GM23338 (cell line): ENCODE measurements at regions not wholly inside any gene's neighbourhood (a gene's known extent, or its start where the extent isn't known, plus 50 kb on each side); places are given as distances from the start of the nearest gene placed in this dataset.

ENCODE experiments used
- ATAC-seq: fragments of 200-7000 bp; cut with Tn5 transposase; 3 replicates; pipeline ENCODE4 v1.9.1; 2020
- DNase-seq: peaks from one replicate; pipeline ENCODE4 v3.0.0-alpha.2; 2015; ENCODE audit warnings: low spot score
- H2AFZ ChIP-seq: fragments of 200-600 bp; sonication (generic); 2 replicates; pipeline ENCODE4 v1.8.0; 2016; ENCODE audit warnings: antibody characterized with exemption, mild to moderate bottlenecking, moderate library complexity
- H3F3A ChIP-seq: fragments of 200-600 bp; sonication (generic); replicated peaks from 2 replicates; pipeline ENCODE4 v1.8.0; 2017; ENCODE audit warnings: antibody characterized with exemption, mixed run types, low read depth
- H3K27ac ChIP-seq: fragments of 200-600 bp; sonication (generic); 2 replicates; pipeline ENCODE4 v1.6.1; 2016; ENCODE audit warnings: low read depth
- H3K27me3 ChIP-seq: fragments of 200-600 bp; sonication (generic); 2 replicates; pipeline ENCODE4 v1.8.0; 2016; ENCODE audit warnings: mild to moderate bottlenecking, mixed run types, moderate library complexity; ENCODE audit not compliant: insufficient read depth
- H3K36me3 ChIP-seq: fragments of 200-600 bp; sonication (generic); 2 replicates; pipeline ENCODE4 v1.8.0; 2016; ENCODE audit warnings: mild to moderate bottlenecking; ENCODE audit not compliant: insufficient read depth
- H3K4me1 ChIP-seq: fragments of 200-600 bp; sonication (generic); 2 replicates; pipeline ENCODE4 v1.8.0; 2016; ENCODE audit warnings: mild to moderate bottlenecking, moderate library complexity; ENCODE audit not compliant: insufficient read depth
- H3K4me2 ChIP-seq: fragments of 200-600 bp; sonication (generic); 2 replicates; pipeline ENCODE4 v1.7.1; 2017; ENCODE audit warnings: mixed run types
- H3K4me3 ChIP-seq: fragments of 200-600 bp; sonication (generic); 2 replicates; pipeline ENCODE4 v1.6.1; 2016; ENCODE audit warnings: mixed run types
- H3K79me2 ChIP-seq: fragments of 200-600 bp; sonication (generic); replicated peaks from 2 replicates; pipeline ENCODE4 v1.8.0; 2017; ENCODE audit warnings: mild to moderate bottlenecking; ENCODE audit not compliant: insufficient read depth
- H3K9me2 ChIP-seq: fragments of 200-600 bp; sonication (generic); 2 replicates; pipeline ENCODE4 v1.8.0; 2017; ENCODE audit not compliant: insufficient read depth
- H4K20me1 ChIP-seq: fragments of 200-600 bp; sonication (generic); replicated peaks from 2 replicates; pipeline ENCODE4 v1.8.0; 2017; ENCODE audit warnings: mild to moderate bottlenecking; ENCODE audit not compliant: insufficient read depth
- H3K27ac Mint-ChIP-seq: 2 replicates; pipeline ENCODE4 v1.8.0; 2020; ENCODE audit warnings: inconsistent platforms, mild to moderate bottlenecking, moderate library complexity, mixed read lengths
- H3K27me3 Mint-ChIP-seq: 3 replicates; pipeline ENCODE4 v1.8.0; 2022; ENCODE audit warnings: low read depth, mild to moderate bottlenecking, moderate library complexity, mixed read lengths, inconsistent platforms; ENCODE audit not compliant: insufficient read depth, poor library complexity
- H3K36me3 Mint-ChIP-seq: 3 replicates; pipeline ENCODE4 v1.8.0; 2021; ENCODE audit warnings: low read depth, mild to moderate bottlenecking, inconsistent platforms, moderate library complexity, mixed read lengths
- H3K4me1 Mint-ChIP-seq: 3 replicates; pipeline ENCODE4 v1.8.0; 2020; ENCODE audit warnings: mild to moderate bottlenecking, inconsistent platforms, mixed read lengths
- H3K4me3 Mint-ChIP-seq: 3 replicates; pipeline ENCODE4 v1.8.0; 2021; ENCODE audit warnings: moderate library complexity, mild to moderate bottlenecking, inconsistent platforms, mixed read lengths
- H3K9me3 Mint-ChIP-seq: 3 replicates; pipeline ENCODE4 v1.8.0; 2020; ENCODE audit warnings: moderate library complexity, mild to moderate bottlenecking, inconsistent platforms, mixed read lengths
- CREB1 ChIP-seq: fragments of 250-450 bp; sonication (Bioruptor Pico); IDR thresholded peaks from 2 replicates; pipeline ENCODE4 v1.5.0; 2020; ENCODE audit warnings: low read depth, mild to moderate bottlenecking, moderate library complexity
- EZH2phosphoT487 ChIP-seq: fragments of 200-600 bp; sonication (generic); IDR thresholded peaks from one replicate; pipeline ENCODE4 v1.8.1; 2018; ENCODE audit warnings: antibody characterized with exemption; ENCODE audit not compliant: unreplicated experiment
- JUNB ChIP-seq: IDR thresholded peaks from one replicate; pipeline ENCODE4 v1.6.1; 2016; ENCODE audit warnings: antibody characterized with exemption; ENCODE audit not compliant: unreplicated experiment
- NANOG ChIP-seq: IDR thresholded peaks from 2 replicates; pipeline ENCODE4 v1.6.1; 2016; ENCODE audit warnings: antibody characterized with exemption, borderline replicate concordance
- POLR2AphosphoS5 ChIP-seq: IDR thresholded peaks from 2 replicates; pipeline ENCODE4 v1.6.1; 2016; ENCODE audit warnings: antibody characterized with exemption, low read depth
- STAT1 ChIP-seq: IDR thresholded peaks from one replicate; pipeline ENCODE4 v1.6.1; 2016; ENCODE audit warnings: antibody characterized with exemption; ENCODE audit not compliant: unreplicated experiment
- ZNF114 ChIP-seq: fragments of 250-450 bp; sonication (Bioruptor Pico); IDR thresholded peaks from 2 replicates; pipeline ENCODE4 v1.5.0; 2020; ENCODE audit warnings: mild to moderate bottlenecking, moderate library complexity
- ZNF462 ChIP-seq: fragments of 250-450 bp; sonication (Bioruptor Pico); IDR thresholded peaks from 2 replicates; pipeline ENCODE4 v1.5.0; 2020; ENCODE audit warnings: mild to moderate bottlenecking, moderate library complexity
- TF ChIP-seq, protein P1 (sequence below): IDR thresholded peaks from one replicate; pipeline ENCODE4 v1.6.1; 2018; ENCODE audit warnings: antibody characterized with exemption; ENCODE audit not compliant: unreplicated experiment

- H3K27me3 ChIP-seq = no peaks in the 10 kb centered on the region
- H3K9me3 Mint-ChIP-seq = peaks cover 3% of the 10 kb centered on the region; the same call in 1 of the 3 replicates
These were observed 253.8 kb upstream of the STXBP5 start for GRCh38 chr6:146950351-146950835.

DNA sequence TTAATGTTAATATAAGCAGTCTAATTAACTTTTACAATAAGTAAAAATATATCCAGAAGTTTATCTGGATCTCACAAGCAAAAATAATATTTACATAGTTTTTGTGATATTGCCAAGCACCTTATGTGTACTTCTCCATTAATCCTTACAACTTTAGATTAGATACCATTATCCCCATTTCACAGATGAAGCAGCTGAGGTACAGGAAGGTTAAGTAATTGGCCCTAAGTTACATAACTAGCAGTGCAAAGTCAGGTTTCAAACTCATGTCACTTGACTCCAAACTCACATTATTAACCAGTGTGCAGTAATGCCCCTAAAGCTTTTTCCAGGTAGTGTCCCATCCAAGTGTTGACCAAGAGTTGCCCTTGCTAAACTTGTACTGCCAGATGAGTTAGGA lies 248.6 kb upstream of the STXBP5 start:
- Histone ChIP-seq H3K79me2 (no peaks in the 10 kb centered on the region), H3K9me2 (no peaks in the 10 kb centered on the region), H3K4me3 (no peak overlapping the region), H3F3A (no peaks in the 10 kb centered on the region), H3K27ac (no peak overlapping the region), H2AFZ (no peak overlapping the region), H4K20me1 (no peaks in the 10 kb centered on the region), H3K4me2 (no peak overlapping the region), H3K36me3 (no peaks in the 10 kb centered on the region), H3K27me3 (no peaks in the 10 kb centered on the region), H3K4me1 (no peaks in the 10 kb centered on the region; the same call in 1 of the 2 replicates)
- Mint-ChIP-seq H3K9me3 (no peaks in the 10 kb centered on the region), H3K4me3 (no peak overlapping the region), H3K27me3 (no peaks in the 10 kb centered on the region), H3K36me3 (no peaks in the 10 kb centered on the region), H3K27ac (no peak overlapping the region), H3K4me1 (peaks cover 8% of the 10 kb centered on the region; the same call in 1 of the 3 replicates)
- no peak for ATAC-seq
- DNase-seq = no peak
- TF ChIP-seq STAT1 (no peak), POLR2AphosphoS5 (no peak), ZNF462 (CRISPR knock-in tag) (no peak)
- TF ChIP-seq, protein P1, sequence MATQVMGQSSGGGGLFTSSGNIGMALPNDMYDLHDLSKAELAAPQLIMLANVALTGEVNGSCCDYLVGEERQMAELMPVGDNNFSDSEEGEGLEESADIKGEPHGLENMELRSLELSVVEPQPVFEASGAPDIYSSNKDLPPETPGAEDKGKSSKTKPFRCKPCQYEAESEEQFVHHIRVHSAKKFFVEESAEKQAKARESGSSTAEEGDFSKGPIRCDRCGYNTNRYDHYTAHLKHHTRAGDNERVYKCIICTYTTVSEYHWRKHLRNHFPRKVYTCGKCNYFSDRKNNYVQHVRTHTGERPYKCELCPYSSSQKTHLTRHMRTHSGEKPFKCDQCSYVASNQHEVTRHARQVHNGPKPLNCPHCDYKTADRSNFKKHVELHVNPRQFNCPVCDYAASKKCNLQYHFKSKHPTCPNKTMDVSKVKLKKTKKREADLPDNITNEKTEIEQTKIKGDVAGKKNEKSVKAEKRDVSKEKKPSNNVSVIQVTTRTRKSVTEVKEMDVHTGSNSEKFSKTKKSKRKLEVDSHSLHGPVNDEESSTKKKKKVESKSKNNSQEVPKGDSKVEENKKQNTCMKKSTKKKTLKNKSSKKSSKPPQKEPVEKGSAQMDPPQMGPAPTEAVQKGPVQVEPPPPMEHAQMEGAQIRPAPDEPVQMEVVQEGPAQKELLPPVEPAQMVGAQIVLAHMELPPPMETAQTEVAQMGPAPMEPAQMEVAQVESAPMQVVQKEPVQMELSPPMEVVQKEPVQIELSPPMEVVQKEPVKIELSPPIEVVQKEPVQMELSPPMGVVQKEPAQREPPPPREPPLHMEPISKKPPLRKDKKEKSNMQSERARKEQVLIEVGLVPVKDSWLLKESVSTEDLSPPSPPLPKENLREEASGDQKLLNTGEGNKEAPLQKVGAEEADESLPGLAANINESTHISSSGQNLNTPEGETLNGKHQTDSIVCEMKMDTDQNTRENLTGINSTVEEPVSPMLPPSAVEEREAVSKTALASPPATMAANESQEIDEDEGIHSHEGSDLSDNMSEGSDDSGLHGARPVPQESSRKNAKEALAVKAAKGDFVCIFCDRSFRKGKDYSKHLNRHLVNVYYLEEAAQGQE = no peak

More at GRCh38 chr6:146950351-146950835, 253.8 kb upstream of the STXBP5 start:
- Mint-ChIP-seq H3K36me3 (no peaks in the 10 kb centered on the region; the same call in 2 of the 3 replicates), H3K4me1 (no peaks in the 10 kb centered on the region), H3K27me3 (no peaks in the 10 kb centered on the region), H3K27ac (no peak overlapping the region), H3K4me3 (no peak overlapping the region)
- Histone ChIP-seq H3F3A (no peaks in the 10 kb centered on the region), H3K36me3 (no peaks in the 10 kb centered on the region), H3K79me2 (no peaks in the 10 kb centered on the region), H3K9me2 (no peaks in the 10 kb centered on the region; the same call in 1 of the 2 replicates), H3K4me1 (no peaks in the 10 kb centered on the region), H2AFZ (no peak overlapping the region), H4K20me1 (no peaks in the 10 kb centered on the region), H3K4me3 (no peak overlapping the region), H3K4me2 (no peak overlapping the region), H3K27ac (no peak overlapping the region)
- no peak for TF ChIP-seq CREB1
- no peak for TF ChIP-seq EZH2phosphoT487
- TF ChIP-seq JUNB = no peak
- TF ChIP-seq, protein P1 = no peak
- no peak for TF ChIP-seq POLR2AphosphoS5
- TF ChIP-seq ZNF114 (CRISPR knock-in tag) = no peak
- TF ChIP-seq NANOG = no peak
- ATAC-seq = no peak
- DNase-seq = no peak
